Loucy (cell line): ENCODE measurements at regions not wholly inside any gene's neighbourhood (a gene's known extent, or its start where the extent isn't known, plus 50 kb on each side); places are given as distances from the start of the nearest gene placed in this dataset.
A peak's percentile ranks its signal among the peaks of the same experiment; 100 is the strongest.

ENCODE experiments used
- H2AFZ ChIP-seq: fragments of 200-600 bp; sonication (generic); 2 replicates; pipeline ENCODE4 v1.6.0; 2016; ENCODE audit warnings: antibody characterized with exemption, mild to moderate bottlenecking, low read length, moderate library complexity
- H3F3A ChIP-seq: fragments of 200-600 bp; 2 replicates; pipeline ENCODE4 v1.6.0; 2016; ENCODE audit warnings: antibody characterized with exemption, low read depth, mild to moderate bottlenecking
- H3K27me3 ChIP-seq: fragments of 200-600 bp; sonication (generic); 2 replicates; pipeline ENCODE4 v1.6.1; 2014; ENCODE audit warnings: low read length, mild to moderate bottlenecking; ENCODE audit not compliant: insufficient read depth, poor library complexity, severe bottlenecking
- H3K36me3 ChIP-seq: fragments of 200-600 bp; sonication (generic); 2 replicates; pipeline ENCODE4 v1.6.1; 2016; ENCODE audit warnings: low read length; ENCODE audit not compliant: insufficient read depth
- H3K4me1 ChIP-seq: fragments of 200-600 bp; sonication (generic); 2 replicates; pipeline ENCODE4 v1.5.1; 2014; ENCODE audit warnings: low read length, mild to moderate bottlenecking; ENCODE audit not compliant: insufficient read depth, poor library complexity, severe bottlenecking
- H3K4me2 ChIP-seq: fragments of 200-600 bp; sonication (generic); 2 replicates; pipeline ENCODE4 v1.6.0; 2014; ENCODE audit warnings: antibody characterized with exemption, low read length, low read depth, mild to moderate bottlenecking; ENCODE audit not compliant: poor library complexity, severe bottlenecking
- H3K4me3 ChIP-seq: fragments of 200-600 bp; sonication (generic); 2 replicates; pipeline ENCODE4 v1.5.1; 2014; ENCODE audit warnings: low read length, mild to moderate bottlenecking, mixed read lengths; ENCODE audit not compliant: poor library complexity, severe bottlenecking
- H3K79me2 ChIP-seq: fragments of 200-600 bp; sonication (generic); 2 replicates; pipeline ENCODE4 v1.6.1; 2014; ENCODE audit warnings: low read length; ENCODE audit not compliant: insufficient read depth
- H3K9ac ChIP-seq: fragments of 200-600 bp; sonication (generic); 2 replicates; pipeline ENCODE4 v1.6.0; 2014; ENCODE audit warnings: mild to moderate bottlenecking, low read depth, low read length, moderate library complexity; ENCODE audit not compliant: poor library complexity, severe bottlenecking
- H3K9me2 ChIP-seq: fragments of 200-600 bp; sonication (generic); replicated peaks from 2 replicates; pipeline ENCODE4 v1.6.1; 2016; ENCODE audit warnings: low read depth, low read length, mixed read lengths
- H3K9me3 ChIP-seq: fragments of 200-600 bp; sonication (generic); 2 replicates; pipeline ENCODE4 v1.6.1; 2014; ENCODE audit warnings: mild to moderate bottlenecking, antibody characterized with exemption, low read length, low read depth; ENCODE audit not compliant: insufficient read depth
- H4K20me1 ChIP-seq: fragments of 200-600 bp; sonication (generic); 2 replicates; pipeline ENCODE4 v1.6.0; 2014; ENCODE audit warnings: antibody characterized with exemption, low read length, mild to moderate bottlenecking; ENCODE audit not compliant: insufficient read depth, poor library complexity, severe bottlenecking
- CTCF ChIP-seq: fragments of 200-600 bp; sonication (generic); conservative IDR thresholded peaks from 2 replicates; pipeline ENCODE4 v1.5.1; 2014; ENCODE audit warnings: mild to moderate bottlenecking, antibody characterized with exemption, low read length
- EZH2phosphoT487 ChIP-seq: fragments of 200-600 bp; IDR thresholded peaks from 2 replicates; pipeline ENCODE4 v1.6.1; 2018; ENCODE audit warnings: antibody characterized with exemption, mild to moderate bottlenecking, moderate library complexity, borderline replicate concordance

DNA sequence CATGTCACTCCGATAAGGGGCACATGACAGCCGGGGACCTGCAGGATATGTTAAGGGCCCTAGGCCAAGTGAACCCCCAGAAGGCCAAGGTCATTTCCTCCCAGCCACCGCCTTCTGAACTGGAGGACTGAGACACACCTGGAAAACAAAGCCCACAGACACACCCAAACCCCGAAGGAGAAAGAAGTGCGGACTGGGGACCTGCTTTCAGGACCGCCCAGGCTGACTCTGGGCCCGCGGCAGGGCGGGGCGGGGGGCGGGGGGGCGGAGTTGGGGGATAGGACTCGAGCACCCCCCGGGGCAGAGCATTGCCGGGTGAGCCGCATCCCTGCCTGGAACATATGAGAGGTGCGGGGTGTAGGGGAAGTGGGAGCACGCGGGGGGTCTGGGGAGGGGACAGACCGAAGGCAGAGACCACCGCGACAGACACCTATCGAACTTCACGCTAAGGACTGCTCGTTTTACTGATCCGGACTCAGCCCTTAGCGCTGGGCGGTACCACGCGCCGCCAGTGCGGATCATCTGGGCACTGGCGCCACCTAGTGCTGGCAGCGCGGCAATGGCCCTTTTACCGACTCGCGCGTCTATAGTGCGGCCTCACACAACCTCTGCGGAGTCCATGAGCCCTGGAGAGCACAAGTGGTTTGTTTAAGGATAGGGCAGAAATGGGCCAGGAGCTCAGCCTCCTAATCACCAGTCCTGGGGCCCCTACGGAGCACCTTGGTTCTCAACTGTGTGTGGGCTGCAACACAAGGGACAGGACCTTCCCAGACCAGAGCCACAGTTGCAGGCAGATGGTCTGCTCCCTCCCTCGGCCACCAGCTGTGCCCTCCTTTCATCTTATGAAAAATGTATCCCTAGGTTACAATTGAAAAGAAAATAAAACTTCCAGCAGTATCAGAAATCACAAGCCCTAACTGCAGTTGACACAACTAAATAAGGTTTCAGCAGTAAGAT, 157.6 kb downstream of the HERPUD2 start:
- no peaks in the 10 kb centered on the region for H3K27me3 ChIP-seq
- no peaks in the 10 kb centered on the region for H3K36me3 ChIP-seq
- TF ChIP-seq CTCF (peak; percentile 91), EZH2phosphoT487 (no peak)
- peak overlapping the region; percentile 58 for H3K4me2 ChIP-seq
- H3F3A ChIP-seq = no peaks in the 10 kb centered on the region
- no peaks in the 10 kb centered on the region for H3K9me2 ChIP-seq
- H3K4me3 ChIP-seq = peak overlapping the region; percentile 71
- no peaks in the 10 kb centered on the region for H3K4me1 ChIP-seq
- no peak overlapping the region for H3K9ac ChIP-seq
- no peaks in the 10 kb centered on the region for H3K79me2 ChIP-seq
- H2AFZ ChIP-seq = peak overlapping the region; percentile 95
- H3K9me3 ChIP-seq = no peaks in the 10 kb centered on the region
- no peaks in the 10 kb centered on the region for H4K20me1 ChIP-seq

DNA sequence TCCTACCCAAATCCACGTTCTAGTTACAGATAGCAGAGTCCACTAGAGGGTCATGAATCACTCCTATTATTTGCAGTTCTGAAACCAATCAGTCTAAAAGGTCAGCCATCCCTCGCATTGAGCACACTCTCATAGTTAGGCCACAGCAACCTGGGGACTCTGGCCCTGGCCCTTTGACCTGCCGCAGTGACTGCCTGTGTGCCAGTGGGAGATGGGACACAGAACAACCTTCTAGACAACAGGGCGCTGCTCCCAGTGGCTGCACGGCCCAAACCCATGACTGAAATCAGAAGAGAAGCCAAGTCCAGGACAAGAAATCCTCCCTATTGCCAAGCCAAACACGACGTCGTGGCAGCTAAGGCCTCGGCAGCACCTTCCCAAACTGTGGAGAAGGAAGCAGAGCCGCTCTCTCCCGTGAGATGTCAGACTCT, 158.5 kb downstream of the HERPUD2 start:
- H3K9ac ChIP-seq = no peak overlapping the region
- TF ChIP-seq EZH2phosphoT487 = no peak
- no peak for TF ChIP-seq CTCF
- H3F3A ChIP-seq = no peaks in the 10 kb centered on the region
- no peaks in the 10 kb centered on the region for H3K27me3 ChIP-seq
- no peak overlapping the region for H3K4me3 ChIP-seq
- H2AFZ ChIP-seq = peak overlapping the region; percentile 95
- H3K4me2 ChIP-seq = no peak overlapping the region
- H3K36me3 ChIP-seq = no peaks in the 10 kb centered on the region
- no peaks in the 10 kb centered on the region for H4K20me1 ChIP-seq
- no peaks in the 10 kb centered on the region for H3K9me3 ChIP-seq
- H3K4me1 ChIP-seq = no peaks in the 10 kb centered on the region
- no peaks in the 10 kb centered on the region for H3K79me2 ChIP-seq
- no peaks in the 10 kb centered on the region for H3K9me2 ChIP-seq

GRCh38 chr7:35533902-35534301, 161.0 kb downstream of the HERPUD2 start:
- H3K9me2 ChIP-seq = no peaks in the 10 kb centered on the region
- H3K4me3 ChIP-seq = no peak overlapping the region
- TF ChIP-seq CTCF (no peak), EZH2phosphoT487 (no peak)
- H3K79me2 ChIP-seq = no peaks in the 10 kb centered on the region
- H3K27me3 ChIP-seq = no peaks in the 10 kb centered on the region
- no peak overlapping the region for H3K4me2 ChIP-seq
- H3K4me1 ChIP-seq = no peaks in the 10 kb centered on the region
- no peak overlapping the region for H2AFZ ChIP-seq
- no peaks in the 10 kb centered on the region for H4K20me1 ChIP-seq
- H3K9ac ChIP-seq = no peak overlapping the region
- no peaks in the 10 kb centered on the region for H3F3A ChIP-seq
- H3K9me3 ChIP-seq = no peaks in the 10 kb centered on the region
- no peaks in the 10 kb centered on the region for H3K36me3 ChIP-seq
